GM18909 (cell line): ENCODE measurements at regions not wholly inside any gene's neighbourhood (a gene's known extent, or its start where the extent isn't known, plus 50 kb on each side); places are given as distances from the start of the nearest gene placed in this dataset.

Experiments
- ATAC-seq: cut with Tn5 transposase; IDR thresholded peaks from one replicate; pipeline ENCODE4 v1.9.1; 2021; ENCODE audit warnings: mild to moderate bottlenecking; ENCODE audit not compliant: unreplicated experiment, poor library complexity

GRCh38 chr12:63292471-63293221 lies 141.6 kb upstream of the AVPR1A start:
- no peak for ATAC-seq

GRCh38 chr12:63276537-63277365 lies 125.8 kb upstream of the AVPR1A start:
- ATAC-seq, result peak; percentile 89

- no peak for ATAC-seq
Measured at GRCh38 chr12:63266988-63267387, 116.0 kb upstream of the AVPR1A start.

GRCh38 chr12:63264629-63265028 lies 113.6 kb upstream of the AVPR1A start:
- ATAC-seq, result no peak

- no peak for ATAC-seq
Measured at GRCh38 chr12:63250486-63250885, 99.5 kb upstream of the AVPR1A start.

- no peak for ATAC-seq
Measured at GRCh38 chr12:63238892-63239291, 87.9 kb upstream of the AVPR1A start.

- no peak for ATAC-seq
Measured at GRCh38 chr12:63232896-63233295, 81.9 kb upstream of the AVPR1A start.

- ATAC-seq, result no peak
Measured at GRCh38 chr12:63228853-63229252, 77.9 kb upstream of the AVPR1A start.

- ATAC-seq, result no peak
Measured at GRCh38 chr12:63226792-63227463, 75.9 kb upstream of the AVPR1A start.

GRCh38 chr12:63224396-63224795 lies 73.4 kb upstream of the AVPR1A start:
- no peak for ATAC-seq

GRCh38 chr12:63223128-63223527 lies 72.1 kb upstream of the AVPR1A start:
- no peak for ATAC-seq

GRCh38 chr12:63222582-63222981 lies 71.6 kb upstream of the AVPR1A start:
- ATAC-seq, result no peak

- no peak for ATAC-seq
Measured at GRCh38 chr12:63220921-63221320, 69.9 kb upstream of the AVPR1A start.

GRCh38 chr12:63212316-63212715 lies 61.3 kb upstream of the AVPR1A start:
- ATAC-seq, result no peak

- no peak for ATAC-seq
Measured at GRCh38 chr12:63208956-63209355, 58.0 kb upstream of the AVPR1A start.

- no peak for ATAC-seq
Measured at GRCh38 chr12:63206909-63207308, 55.9 kb upstream of the AVPR1A start.

- no peak for ATAC-seq
Measured at GRCh38 chr12:63206494-63206893, 55.5 kb upstream of the AVPR1A start.
